ENCODE measurements at regions not wholly inside any gene's neighbourhood (a gene's known extent, or its start where the extent isn't known, plus 50 kb on each side); places are given as distances from the start of the nearest gene placed in this dataset.

DNA sequence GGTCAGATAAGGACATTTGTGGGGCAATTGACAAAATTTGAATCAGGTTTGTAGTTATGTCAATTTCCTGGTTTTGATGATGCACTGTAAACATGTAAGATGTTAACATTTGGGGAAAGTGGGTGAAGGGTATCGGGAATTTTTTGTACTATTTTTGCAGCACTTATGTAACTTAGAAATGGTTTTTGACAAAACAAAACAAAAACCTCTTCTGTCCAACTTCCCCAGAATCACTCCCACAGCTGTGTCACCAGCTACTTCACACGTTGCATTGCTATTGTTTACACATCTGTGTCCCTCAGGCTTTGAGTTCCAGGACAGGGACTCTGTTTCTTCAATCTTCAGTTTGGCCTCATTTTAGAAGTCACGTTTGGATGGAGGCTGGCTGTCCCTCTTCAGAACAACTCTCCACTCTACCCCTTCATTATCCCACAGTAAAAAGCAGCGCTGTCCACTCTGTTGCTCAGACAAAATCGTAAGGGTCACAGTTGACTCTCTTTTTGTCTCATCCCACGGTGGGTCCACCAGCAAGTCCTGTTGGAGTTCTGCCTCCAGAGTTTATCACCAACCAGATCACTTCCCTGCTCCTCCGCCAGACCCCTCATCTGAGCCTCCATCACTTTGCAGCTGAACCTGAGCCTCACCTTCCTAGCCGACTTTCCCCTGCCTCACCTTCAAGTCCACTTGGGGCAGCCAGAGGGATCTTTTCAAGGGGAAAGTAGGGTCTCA lies 63.2 kb downstream of the NENF start:
- H3K4me3 ChIP-seq: no peak overlapping the region
- TF ChIP-seq POLR2A (IDR thresholded peaks at IDR 0.05) (no peak), EP300 (IDR thresholded peaks at IDR 0.05; ENCODE audit: low read depth) (no peak), POLR2AphosphoS5 (IDR thresholded peaks at IDR 0.05) (no peak)
- TF ChIP-seq, protein P1, sequence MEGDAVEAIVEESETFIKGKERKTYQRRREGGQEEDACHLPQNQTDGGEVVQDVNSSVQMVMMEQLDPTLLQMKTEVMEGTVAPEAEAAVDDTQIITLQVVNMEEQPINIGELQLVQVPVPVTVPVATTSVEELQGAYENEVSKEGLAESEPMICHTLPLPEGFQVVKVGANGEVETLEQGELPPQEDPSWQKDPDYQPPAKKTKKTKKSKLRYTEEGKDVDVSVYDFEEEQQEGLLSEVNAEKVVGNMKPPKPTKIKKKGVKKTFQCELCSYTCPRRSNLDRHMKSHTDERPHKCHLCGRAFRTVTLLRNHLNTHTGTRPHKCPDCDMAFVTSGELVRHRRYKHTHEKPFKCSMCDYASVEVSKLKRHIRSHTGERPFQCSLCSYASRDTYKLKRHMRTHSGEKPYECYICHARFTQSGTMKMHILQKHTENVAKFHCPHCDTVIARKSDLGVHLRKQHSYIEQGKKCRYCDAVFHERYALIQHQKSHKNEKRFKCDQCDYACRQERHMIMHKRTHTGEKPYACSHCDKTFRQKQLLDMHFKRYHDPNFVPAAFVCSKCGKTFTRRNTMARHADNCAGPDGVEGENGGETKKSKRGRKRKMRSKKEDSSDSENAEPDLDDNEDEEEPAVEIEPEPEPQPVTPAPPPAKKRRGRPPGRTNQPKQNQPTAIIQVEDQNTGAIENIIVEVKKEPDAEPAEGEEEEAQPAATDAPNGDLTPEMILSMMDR (IDR thresholded peaks at IDR 0.05): no peak
- no peaks in the 10 kb centered on the region for H3K27me3 ChIP-seq
- DNase-seq: no peak
- WGBS, 2 donors (ENCODE audit: low coverage in 1 of 2): 56 to 71% methylated on average over 4 to 8 of the region's 8 CpGs
- in situ Hi-C loops (cut with MboI; ENCODE audit: low pct_ligation_motif_present in 1 of 4, low pct_unique_long_range_greater_than_20kb in 1 of 4, low sequenced_read_pairs in 3 of 4): loop anchor here in 1 of 4 donors (25.0 kb wide), 1 partner anchor 266 kb away; no protein-coding TSS in a partner anchor
- no peaks in the 10 kb centered on the region for H3K36me3 ChIP-seq
- H3K27ac ChIP-seq: no peak overlapping the region
- H3K9me3 ChIP-seq: no peaks in the 10 kb centered on the region
- intact Hi-C loops (cut with DNase I; ENCODE audit: low total_unique reads): no loop called here
- H3K4me1 ChIP-seq: no peaks in the 10 kb centered on the region

DNA sequence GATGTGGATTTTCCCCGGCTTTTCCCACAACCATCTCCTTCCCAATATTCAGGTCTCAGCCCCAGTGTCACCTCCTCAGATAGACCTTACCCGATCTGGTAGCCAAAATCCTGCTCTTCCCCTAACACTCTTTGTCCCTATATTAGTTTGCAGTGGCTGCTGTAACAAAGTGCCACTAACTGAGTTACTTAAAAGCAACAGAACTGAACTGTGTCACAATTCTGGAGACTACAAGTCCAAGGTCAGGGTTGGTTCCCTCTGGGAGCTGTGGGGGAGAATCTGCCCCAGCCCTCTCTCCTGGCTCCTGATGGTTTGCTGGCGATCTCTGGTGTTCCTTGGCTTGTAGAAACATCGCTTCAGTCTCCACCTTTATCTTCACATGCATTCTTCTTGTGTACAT lies 64.0 kb downstream of the NENF start:
- intact Hi-C loops (cut with DNase I; ENCODE audit: low total_unique reads): no loop called here
- Histone ChIP-seq H3K4me1 (no peaks in the 10 kb centered on the region), H3K4me3 (no peak overlapping the region), H3K27me3 (no peaks in the 10 kb centered on the region), H3K36me3 (no peaks in the 10 kb centered on the region), H3K9me3 (no peaks in the 10 kb centered on the region), H3K27ac (no peak overlapping the region)
- 90 to 92% methylated on average over 4 of the region's 4 CpGs for WGBS, 2 donors (ENCODE audit: low coverage in 1 of 2)
- in situ Hi-C loops (cut with MboI; ENCODE audit: low pct_ligation_motif_present in 1 of 4, low pct_unique_long_range_greater_than_20kb in 1 of 4, low sequenced_read_pairs in 3 of 4): loop anchor here in 1 of 4 donors (25.0 kb wide), 1 partner anchor 266 kb away; no protein-coding TSS in a partner anchor
- DNase-seq: no peak
- TF ChIP-seq POLR2A (IDR thresholded peaks at IDR 0.05) (no peak), EP300 (IDR thresholded peaks at IDR 0.05; ENCODE audit: low read depth) (no peak), POLR2AphosphoS5 (IDR thresholded peaks at IDR 0.05) (no peak)
- TF ChIP-seq, protein P1 (IDR thresholded peaks at IDR 0.05): no peak

DNA sequence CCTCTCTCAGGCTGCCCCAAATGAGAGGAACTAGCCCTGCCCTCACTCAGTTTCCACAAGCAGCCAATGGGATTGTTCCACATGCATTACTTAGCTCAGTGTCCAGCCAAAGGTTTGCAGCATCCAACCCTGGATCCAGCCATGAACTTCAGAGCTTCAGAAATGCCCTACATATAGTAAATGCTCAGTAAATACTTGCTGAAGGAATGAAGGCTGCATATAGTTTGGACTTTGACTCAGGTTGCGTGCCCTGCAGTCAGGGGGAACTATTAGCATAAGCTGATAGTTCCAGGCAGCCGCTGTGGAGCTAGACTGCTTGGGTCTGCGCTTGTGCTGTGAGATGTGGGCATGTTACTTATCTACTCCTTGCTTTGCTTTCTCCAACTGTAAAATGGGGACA lies 64.8 kb downstream of the NENF start:
- intact Hi-C loops (cut with DNase I; ENCODE audit: low total_unique reads) (no loop called here), in situ Hi-C loops (cut with MboI; ENCODE audit: low pct_ligation_motif_present in 1 of 4, low pct_unique_long_range_greater_than_20kb in 1 of 4, low sequenced_read_pairs in 3 of 4) (loop anchor here in 1 of 4 donors (25.0 kb wide), 1 partner anchor 265 kb away; no protein-coding TSS in a partner anchor)
- Histone ChIP-seq H3K4me3 (no peak overlapping the region), H3K27me3 (no peaks in the 10 kb centered on the region), H3K4me1 (no peaks in the 10 kb centered on the region), H3K27ac (no peak overlapping the region), H3K9me3 (no peaks in the 10 kb centered on the region), H3K36me3 (no peaks in the 10 kb centered on the region)
- TF ChIP-seq EP300 (IDR thresholded peaks at IDR 0.05; ENCODE audit: low read depth) (no peak), POLR2AphosphoS5 (IDR thresholded peaks at IDR 0.05) (no peak), POLR2A (IDR thresholded peaks at IDR 0.05) (no peak)
- TF ChIP-seq, protein P1 (IDR thresholded peaks at IDR 0.05): no peak
- 92 to 95% methylated on average over 2 to 3 of the region's 3 CpGs for WGBS, 2 donors (ENCODE audit: low coverage in 1 of 2)
- DNase-seq: no peak

DNA sequence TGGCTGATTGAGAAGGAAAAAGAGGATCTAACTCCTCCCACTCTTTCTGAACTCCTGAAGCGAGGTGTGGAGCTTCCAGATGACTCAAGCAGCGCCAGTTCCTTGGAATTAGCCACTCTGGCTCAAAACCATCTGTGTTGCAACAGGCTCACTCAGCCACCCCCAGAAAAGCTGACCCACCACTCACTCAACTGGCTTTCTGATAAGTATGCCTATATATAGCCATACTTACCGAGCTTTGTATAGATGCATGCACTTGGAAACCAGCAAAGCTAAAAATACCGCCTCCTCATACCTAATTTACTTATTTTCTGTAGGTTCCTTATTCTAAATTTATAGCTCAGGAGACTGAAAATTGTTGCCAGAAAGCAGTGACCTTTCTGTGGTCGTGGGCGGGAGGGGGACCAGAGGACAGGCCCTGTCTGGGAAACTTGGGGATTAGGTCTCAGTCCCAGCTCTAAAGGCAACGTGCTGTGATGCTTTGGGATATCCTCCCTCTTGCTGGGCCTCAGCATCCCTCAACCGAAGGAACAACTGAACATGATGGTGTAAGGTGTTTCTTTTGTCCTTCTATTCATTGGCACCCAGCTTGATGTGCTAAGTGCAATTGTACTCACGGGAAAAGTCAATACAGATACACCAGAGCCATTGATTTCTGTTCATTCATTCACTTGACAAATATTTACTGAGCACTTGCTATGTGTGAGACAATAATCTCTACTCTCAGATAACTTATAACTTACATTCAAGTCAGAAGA lies 65.7 kb downstream of the NENF start:
- no peak overlapping the region for H3K27ac ChIP-seq
- H3K4me3 ChIP-seq: no peak overlapping the region
- WGBS, 2 donors (ENCODE audit: low coverage in 1 of 2): 50 to 69% methylated on average over 1 to 9 of the region's 9 CpGs
- DNase-seq: no peak
- no peaks in the 10 kb centered on the region for H3K4me1 ChIP-seq
- in situ Hi-C loops (cut with MboI; ENCODE audit: low pct_ligation_motif_present in 1 of 4, low pct_unique_long_range_greater_than_20kb in 1 of 4, low sequenced_read_pairs in 3 of 4) (loop anchor here in 1 of 4 donors (25.0 kb wide), 1 partner anchor 264 kb away; no protein-coding TSS in a partner anchor), intact Hi-C loops (cut with DNase I; ENCODE audit: low total_unique reads) (no loop called here)
- H3K9me3 ChIP-seq: no peaks in the 10 kb centered on the region
- TF ChIP-seq, protein P1 (IDR thresholded peaks at IDR 0.05): no peak
- TF ChIP-seq POLR2AphosphoS5 (IDR thresholded peaks at IDR 0.05): no peak
- no peak for TF ChIP-seq EP300 (IDR thresholded peaks at IDR 0.05; ENCODE audit: low read depth)
- TF ChIP-seq POLR2A (IDR thresholded peaks at IDR 0.05): no peak
- no peaks in the 10 kb centered on the region for H3K36me3 ChIP-seq
- no peaks in the 10 kb centered on the region for H3K27me3 ChIP-seq
